ENCODE measurements at regions not wholly inside any gene's neighbourhood (a gene's known extent, or its start where the extent isn't known, plus 50 kb on each side); places are given as distances from the start of the nearest gene placed in this dataset.
"Not testable (repeated sequence)": the region's sequence is repeated elsewhere in the genome, so short reads cannot be mapped to it uniquely, and the experiment has no call there.

DNA sequence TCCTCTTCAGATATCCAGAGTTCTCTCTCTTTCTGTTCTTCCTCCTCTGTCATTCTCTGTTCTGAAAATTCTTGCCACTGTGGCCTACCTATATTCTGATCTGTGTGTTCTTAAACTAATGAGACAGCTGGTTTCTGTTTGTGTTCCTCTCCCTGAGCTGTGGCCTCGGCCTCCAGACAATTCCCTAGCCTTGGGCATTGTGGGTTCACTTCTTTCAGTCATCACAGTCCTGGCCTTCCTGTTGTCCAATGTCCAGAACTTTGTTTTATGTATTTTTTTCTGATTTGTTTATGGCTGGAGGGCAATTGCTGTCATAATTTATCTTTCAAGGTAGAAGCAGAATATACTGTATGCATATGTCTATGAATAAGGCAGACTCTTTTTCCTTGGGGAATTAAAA lies 173.2 kb upstream of the MTPN start:
- DNase-seq: no peak

DNA sequence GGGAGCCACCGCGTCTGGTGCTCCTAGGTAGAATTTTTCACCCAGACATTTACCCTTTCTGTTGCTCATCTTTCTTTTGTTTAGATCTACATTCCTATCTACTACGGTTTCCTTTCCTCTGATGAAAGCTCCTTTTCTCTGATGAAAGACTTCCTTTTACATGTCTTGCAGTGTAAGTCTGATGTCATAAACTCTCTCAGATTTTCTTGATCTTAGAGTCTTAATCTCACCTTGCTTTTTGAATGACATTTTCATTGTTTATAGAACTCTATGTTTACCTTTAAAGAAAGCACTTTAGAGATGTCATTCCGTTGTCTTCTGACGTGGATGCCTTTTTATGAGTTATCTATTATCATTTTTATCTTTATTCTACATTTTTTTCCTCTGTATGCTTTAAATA lies 171.8 kb upstream of the MTPN start:
- DNase-seq: no peak

DNA sequence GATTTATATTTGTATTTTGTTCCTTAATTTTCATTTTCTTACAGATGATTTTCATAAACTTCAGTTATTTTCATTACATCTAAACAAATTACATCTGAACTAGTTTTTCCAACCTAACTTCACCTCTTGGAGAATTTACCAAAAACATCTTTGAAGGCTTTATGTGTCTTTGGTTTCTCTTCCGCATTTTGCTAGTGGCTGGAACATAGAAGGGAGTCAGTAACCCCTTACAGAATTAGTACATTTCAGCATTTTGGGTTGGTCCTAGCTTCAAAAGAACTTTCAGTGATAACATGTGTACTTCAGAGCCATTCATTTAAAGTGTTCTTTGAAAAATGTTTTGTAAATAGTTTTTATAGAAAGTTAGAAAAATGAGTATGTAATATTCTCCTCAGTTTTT lies 169.8 kb upstream of the MTPN start:
- DNase-seq: no peak

DNA sequence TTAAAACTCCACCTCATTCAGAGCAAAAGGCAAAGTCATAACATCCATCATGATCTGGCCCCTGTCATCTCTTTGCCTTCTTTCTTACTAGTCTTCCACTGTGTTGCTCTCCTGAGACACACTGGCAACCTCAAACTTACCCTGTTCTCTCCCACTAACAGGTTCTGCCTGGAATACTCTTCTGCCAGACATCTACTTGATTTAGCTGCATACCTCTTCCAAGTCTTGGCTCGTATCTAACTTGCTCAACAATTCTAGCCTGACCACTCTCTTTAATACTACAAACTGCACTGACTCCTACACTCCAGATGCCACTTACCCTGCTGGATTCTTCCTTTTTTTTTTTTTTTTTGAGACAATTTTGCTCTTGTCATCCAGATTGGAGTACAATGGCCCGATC lies 167.0 kb upstream of the MTPN start:
- DNase-seq: no peak

DNA sequence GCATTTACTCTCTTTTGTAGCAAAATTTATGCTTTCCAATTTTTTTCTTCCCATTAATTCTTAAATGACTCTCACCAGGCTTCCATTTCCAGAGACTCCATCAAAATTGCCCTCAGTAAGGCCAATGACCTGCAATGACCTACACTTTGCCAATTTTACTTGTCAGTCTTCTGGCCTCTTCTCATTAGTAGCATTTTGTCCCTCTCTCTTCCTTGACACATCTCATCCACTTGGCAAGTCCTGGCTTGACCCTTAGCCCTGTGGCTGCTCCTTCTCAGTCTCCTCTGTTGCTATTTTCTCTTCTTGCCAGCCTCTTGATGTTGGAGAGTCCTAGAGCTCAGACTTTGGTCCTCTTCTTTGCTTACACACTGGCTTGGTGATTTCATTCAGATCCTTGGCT lies 166.1 kb upstream of the MTPN start:
- no peak for DNase-seq

DNA sequence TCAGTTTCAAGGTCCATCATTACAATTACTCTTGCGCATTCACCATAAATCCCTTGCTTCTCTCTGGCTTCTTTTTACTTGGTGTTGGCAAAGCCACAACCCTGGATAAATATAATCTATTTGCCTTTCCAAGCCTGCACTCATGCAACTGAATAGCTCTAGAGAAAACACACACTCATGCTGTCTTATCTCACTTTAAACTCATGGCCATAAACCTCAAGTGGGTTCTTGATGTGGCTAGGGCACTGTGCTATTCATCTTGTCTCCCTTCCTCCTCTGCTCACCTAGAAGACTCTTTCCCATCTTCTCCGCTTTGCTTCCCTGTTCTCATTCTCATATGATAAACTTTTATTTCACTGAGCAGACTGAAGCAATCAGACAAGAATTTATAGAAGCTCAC lies 165.4 kb upstream of the MTPN start:
- DNase-seq: no peak

DNA sequence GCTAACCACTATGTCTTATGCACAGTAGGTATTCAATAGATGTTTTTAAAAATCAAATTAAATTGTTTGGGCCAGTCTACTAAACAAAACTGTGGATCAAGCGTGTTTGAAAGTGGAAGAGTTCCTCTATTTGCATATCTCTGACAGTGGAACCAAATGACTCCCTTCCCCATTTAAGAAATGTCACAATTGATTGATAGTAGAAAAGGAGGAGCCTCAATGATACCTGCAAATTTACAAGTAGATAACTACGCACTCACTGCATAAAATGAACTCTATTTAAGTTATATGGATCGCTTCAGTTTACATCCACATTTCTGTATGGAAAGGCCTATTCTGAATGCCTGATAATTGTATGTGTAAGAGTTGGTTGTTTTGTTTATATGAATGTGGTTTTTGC lies 163.3 kb upstream of the MTPN start:
- no peak for DNase-seq

DNA sequence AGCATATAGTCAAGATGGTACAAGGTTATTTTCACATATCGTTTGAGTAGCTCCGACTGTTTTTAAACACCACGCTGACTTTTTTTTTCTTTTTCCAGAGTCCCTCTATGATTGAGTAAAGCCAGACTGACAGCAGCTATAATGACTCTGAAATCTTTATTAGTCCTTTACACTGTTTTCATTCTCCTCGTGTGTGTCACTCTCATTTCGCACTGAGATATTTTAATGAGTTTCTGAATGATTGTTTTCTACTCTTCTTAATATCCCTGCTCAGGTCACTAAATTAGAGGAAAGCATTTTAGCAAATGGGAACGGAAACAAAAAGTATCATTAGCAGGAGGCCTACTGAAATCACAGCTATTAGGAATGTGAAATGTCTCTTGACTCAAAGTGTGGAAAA lies 162.3 kb upstream of the MTPN start:
- DNase-seq: no peak

DNA sequence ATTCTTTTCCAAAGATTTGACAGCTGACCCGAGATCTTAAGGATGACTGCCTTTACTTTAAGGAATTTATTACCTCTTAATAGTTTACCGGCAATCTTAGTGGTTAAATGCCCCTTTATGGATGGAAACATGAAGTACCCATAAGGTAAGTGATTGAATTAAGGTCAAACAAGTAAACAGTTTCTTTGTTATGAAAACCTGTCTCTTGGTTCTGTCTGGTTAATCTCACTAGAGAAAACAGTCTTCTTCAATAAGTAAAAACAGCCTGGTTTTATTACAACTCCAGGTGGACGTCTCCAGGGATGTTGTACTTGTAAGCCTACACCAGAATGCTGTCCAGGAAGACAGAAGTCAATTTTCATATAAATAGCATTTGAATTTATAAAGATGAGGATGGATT lies 161.8 kb upstream of the MTPN start:
- DNase-seq: no peak

DNA sequence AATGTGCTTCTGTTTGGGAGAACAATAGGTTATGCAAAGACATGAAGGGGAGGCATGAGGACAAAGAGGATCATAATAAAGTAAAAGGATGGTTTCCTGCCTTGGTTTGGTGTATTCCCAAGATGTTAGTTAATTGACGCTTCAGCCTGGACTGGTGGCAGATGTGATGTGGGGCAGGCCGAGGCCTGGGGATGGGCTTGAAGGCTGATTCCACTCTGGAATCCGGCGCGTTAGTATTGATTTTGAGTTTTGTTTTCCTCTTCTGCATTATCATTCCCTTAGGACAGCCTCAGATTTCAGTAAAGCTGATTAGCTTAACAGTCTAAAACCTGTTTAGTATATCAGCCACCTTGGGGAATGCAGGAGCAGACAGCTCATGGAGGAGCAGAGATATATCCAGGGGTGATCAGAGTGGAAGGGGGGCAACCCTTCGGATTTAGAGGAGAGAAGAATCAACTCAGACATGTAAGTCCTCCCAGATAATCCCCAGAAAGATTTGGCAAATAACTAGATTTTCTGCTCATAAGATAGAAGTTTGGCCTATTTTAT lies 159.8 kb upstream of the MTPN start:
- DNase-seq: no peak

DNA sequence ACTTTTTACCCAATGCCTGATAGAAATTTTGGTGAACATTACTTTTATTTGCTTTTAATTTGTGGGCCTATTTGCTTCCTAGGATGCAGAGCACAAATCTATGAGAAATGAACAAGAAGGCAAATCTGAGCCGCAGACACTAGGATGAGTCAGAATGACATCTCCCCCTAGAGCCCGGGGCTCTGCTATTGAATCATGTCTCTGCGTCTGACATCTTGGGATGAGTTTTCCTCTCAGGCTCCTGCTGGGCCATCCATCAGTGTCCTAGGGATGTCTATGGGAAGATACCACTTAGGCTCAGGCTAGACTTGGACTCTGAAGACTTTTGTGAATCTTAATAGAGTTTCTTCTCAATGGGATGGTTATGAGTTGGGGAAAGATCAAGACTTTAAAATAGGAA lies 157.3 kb upstream of the MTPN start:
- no peak for DNase-seq

DNA sequence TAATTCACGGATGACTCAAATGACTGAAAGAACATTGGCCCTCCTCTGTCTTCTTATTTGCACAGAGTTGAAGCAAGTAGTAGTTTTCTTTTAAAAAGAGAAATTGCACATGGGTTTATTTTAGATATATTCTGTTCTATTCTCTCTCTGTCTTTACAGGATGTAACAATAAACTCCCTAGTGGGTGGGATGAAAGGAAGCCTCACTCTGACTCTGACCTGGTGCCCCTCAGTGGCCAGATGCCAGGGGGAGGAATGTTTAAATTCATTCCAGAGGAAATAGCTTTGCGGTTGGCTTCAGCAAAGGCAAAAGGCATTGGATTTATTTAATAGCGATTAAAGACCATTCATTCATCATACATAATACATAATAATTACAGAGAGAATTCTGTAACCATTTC lies 156.4 kb upstream of the MTPN start:
- no peak for DNase-seq

DNA sequence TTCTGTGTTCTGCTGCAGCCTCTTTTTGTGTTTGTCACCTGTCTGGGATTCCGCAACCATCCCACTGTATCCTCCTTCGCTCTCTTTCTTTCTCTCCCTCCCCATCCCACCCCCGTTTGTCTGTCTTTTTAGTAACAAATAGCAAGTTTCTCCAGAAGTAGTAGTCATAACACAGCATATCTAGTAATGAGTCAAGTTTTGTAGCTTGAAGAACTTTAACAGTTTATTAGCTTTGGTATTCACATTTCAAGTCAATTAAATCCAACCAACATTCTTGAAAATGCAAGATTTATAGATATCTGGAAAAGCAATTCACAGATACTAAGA lies 154.1 kb upstream of the MTPN start:
- DNase-seq: no peak

DNA sequence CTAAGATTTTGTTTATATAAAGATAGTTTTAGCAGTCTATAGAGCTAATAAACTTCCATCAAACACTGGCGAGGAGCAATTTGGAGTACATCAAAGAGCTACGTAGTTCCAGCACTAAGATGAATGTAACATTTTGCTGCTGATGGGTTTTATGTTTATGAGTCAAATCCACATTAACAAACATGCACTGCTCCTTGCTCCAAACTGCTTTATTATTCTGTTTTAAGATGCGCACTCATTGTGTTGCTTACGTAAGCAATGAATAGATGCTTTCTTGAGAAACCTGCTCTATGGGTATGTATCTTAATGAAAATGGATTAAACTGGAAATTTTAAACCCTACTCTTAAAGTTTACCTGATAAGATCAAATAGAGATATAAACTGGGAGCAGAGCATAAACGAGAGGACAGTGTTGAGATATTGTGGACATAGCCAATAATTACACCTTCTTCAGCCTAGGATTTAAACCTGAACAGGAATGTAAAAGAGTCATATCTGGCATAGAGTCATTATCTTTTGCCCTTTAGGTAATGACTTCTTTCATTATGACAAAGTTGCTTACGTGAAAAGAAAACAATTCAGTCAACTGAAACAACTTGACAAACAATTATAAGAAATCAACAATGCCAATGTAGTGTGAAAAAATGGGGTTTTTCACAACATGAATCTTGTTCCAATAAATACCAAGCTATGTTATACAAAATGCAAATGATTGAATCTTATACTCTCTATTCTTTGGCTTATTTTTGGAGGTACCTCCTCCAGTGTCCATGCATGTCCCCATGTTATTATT lies 153.5 kb upstream of the MTPN start:
- no peak for DNase-seq

DNA sequence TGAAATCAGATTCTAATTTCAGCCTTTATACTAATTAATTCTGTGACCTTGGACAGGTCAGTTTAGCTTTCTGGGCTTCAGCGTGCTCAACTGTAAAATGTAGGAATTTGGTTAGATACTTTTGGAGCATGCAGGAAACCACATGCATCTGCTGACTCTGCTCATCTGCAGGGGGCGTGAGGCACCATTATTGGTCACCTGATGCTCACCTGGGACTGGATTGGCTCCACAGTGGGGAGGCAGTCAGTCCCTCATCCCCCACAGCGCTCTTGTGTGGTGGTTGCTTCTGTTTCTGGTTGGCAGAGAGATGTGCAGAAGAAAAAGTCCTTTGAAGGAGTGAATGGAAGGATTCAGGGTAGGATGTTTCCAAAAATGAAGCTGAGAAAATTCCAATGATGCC lies 150.9 kb upstream of the MTPN start:
- DNase-seq: no peak

DNA sequence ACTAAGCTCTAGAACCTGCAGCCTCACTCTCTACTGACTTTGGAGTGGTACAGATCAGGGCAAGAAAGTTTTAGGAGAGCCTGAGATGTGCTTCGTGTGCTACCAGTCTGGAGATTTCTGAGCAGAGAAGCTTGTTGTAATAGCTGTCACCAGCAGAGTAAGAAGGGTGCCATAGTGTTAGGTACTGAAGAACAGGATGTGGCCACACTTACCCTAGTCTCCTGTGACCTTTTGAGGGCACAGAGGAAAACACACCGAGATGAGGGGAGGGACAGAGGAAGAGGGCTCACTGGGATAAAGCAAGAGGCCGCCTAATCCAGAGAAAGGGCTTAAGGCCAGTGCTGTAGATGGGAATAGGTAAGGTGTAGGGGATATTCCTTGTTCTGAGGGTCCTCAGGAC lies 146.2 kb upstream of the MTPN start:
- DNase-seq: no peak

DNA sequence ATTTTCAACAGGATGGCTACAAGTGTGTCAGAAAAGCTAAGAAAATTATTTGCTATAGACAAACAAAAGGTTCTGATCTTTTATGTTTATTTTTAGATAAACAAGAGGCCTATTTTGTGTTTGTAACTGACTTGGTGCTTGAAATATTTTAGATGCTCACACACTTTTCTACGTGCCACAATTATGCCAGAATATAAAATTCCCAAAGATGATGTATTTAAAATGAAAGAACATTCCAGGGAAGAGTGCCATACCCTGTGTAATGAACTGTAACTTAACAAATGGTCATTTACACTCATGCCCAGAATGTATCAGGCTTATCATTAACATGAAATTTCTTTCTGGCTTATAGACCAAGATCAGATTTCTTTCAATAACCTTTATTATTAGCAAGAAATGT lies 144.9 kb upstream of the MTPN start:
- no peak for DNase-seq

DNA sequence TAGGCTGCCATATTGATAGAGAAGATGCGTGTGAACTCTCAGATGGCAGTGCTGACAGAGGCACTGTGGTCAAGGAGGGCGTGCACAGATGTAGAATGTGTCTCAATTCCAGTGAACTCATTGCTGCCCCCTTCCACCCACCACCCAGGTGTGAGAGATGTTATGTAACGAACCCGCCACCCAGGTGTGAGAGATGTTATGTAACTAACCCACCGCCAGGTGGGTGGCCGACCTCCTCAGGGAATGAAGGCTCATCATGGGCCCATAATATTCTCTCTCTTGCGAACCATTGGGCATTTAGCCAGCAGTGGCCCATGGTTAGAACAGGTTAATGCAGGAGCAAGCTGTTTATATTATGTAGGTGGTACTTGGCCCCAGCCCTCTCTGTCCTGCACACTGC lies 140.4 kb upstream of the MTPN start:
- DNase-seq: no peak

DNA sequence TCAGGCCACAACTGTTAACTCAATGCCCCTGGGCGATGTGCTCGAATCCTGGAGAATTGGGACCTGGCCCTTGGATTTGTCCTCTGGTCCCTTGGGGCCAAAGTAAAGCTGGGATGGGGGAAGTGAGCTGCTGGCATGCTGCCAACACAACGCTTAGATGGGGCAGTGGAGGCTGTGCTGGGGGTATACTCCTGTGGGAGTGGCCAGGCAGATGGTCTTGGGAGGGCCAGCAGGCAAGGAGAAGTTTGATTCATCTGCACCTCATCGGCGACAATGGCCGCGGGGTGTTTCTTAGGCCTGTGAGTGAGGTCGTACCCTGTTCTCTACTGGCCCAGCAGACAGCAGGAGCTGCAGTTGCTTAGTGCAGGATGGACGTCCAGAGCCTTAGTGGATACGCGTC lies 139.0 kb upstream of the MTPN start:
- DNase-seq: no peak

DNA sequence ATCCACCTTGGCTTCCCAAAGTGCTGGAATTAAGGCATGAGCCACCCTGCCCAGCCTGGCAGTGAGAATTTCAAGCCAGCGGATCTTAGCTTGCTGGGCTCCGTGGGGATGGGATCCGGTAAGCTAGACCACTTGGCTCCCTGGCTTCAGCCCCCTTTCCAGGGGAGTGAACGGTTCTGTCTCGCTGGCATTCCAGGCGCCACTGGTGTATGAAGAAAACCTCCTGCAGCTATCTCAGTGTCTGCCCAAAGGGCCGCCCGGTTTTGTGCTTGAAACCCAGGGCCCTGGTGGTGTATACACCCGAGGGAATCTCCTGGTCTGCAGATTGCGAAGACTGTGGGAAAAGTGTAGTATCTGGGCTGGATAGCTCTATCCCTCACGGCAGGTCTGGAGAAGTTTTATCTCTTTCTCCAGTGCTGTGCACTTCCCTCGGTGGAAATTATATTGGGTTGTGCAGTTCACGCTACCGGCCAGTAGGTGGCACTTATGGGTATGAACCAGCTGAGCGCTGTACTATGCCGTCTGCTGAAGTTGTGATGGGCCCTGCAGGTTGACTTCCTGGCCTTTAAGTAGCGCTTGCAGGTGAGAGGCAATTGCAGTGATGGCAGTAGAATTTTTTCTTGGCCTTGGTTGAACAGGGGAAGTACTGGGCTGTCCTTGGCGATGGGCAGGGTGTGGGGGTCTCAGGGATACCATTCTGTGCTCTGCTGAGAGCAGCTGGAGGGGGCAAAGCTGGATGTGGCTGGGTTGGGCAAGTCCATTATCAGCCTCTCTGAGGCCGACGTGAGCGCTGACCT lies 138.0 kb upstream of the MTPN start:
- DNase-seq: peak; percentile 19 to 24

DNA sequence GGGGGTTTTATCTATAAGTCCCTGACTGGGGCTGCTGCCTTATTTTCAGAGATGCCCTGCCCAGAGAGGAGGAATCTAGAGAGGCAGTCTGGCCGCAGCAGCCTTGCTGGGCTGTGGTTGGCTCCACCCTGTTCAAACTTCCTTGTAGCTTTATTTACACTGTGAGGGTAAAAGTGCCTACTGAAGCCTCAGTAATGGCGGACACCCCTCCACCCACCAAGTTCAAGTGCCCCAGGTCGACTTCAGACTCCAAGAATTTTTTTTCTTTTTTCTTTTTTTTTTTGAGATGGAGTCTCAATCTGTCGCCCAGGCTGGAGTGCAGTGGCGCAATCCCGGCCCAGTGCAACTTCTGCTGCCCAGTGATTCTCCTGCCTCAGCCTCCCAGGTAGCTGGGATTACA lies 137.3 kb upstream of the MTPN start:
- DNase-seq: not testable (repeated sequence)

DNA sequence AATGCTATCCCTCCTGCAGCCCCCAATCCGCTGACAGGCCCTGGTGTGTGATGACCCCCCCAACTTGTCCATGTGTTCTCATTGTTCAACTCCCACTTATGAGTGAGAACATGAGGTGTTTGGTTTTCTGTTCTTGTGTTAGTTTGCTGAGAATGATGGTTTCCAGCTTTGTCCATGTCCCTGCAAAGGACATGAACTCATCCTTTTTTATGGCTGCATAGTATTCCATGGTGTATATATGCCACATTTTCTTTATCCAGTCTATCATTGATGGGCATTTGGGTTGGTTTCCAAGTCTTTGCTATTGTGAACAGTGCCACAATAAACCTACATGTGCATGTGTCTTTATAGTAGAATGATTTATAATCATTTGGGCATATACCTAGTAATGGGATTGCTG lies 131.9 kb upstream of the MTPN start:
- DNase-seq: not testable (repeated sequence)

DNA sequence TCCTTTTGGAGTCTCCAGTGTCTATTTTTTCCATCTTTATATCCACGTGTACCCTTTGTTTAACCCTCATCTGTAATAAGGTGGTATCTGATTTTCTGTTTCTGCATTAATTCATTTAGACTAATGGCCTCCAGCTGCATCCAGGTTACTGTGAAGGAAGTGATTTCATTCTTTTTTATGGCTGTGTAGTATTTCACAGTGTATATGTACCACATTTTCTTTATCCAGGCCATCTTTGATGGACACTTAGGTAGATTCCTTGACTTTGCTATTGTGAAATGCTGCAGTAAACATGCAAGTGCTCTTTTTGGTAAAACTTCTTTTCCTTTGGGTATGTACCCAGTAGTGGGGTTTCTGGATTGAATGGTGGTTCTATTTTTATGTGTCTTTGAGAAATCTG lies 128.0 kb upstream of the MTPN start:
- DNase-seq: no peak

DNA sequence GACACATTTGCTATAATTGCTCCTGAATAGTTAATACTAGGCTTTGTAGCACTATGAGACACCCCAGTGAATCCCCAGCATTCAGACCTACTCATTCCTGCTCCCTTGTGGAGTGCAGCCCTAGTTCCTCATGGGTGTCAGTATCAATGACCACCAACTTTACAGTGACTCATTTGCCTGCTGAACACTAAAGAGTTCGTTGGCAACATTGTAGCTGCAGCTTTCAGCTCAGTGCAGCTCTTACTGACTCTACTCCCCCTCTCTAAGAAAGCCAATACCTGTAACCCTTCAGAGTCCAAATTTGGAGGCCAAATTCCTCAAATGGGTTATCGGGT lies 127.1 kb upstream of the MTPN start:
- DNase-seq: no peak
